Esophagus muscularis mucosa (tissue), 4 donors: ENCODE measurements at regions not wholly inside any gene's neighbourhood (a gene's known extent, or its start where the extent isn't known, plus 50 kb on each side); places are given as distances from the start of the nearest gene placed in this dataset.

ENCODE experiments used
- DNase-seq: peaks from one replicate; pipeline ENCODE4 v3.0.0-alpha.2; 2017; ENCODE audit errors: extremely low spot score
- H3K27ac ChIP-seq, 4 donors: fragments of 200-600 bp; sonication (generic); replicated peaks in 1 of 4; 1 replicate in 3 of 4; 2 replicates in 1 of 4; pipeline ENCODE4 v1.5.1; 2016 to 2019; ENCODE audit warnings: mild to moderate bottlenecking in 1 of 4
- H3K27me3 ChIP-seq, 4 donors: fragments of 200-600 bp; sonication (generic); one replicate each; pipeline versions ENCODE4 v1.5.1 to v1.6.0; 2016 to 2019
- H3K36me3 ChIP-seq, 4 donors: fragments of 200-600 bp; sonication (generic); one replicate each; pipeline ENCODE4 v1.5.1; 2016 to 2019
- H3K4me1 ChIP-seq, 4 donors: fragments of 200-600 bp; sonication (generic); one replicate each; pipeline ENCODE4 v1.5.1; 2016 to 2019
- H3K4me3 ChIP-seq, 4 donors: fragments of 200-600 bp; sonication (generic); 1 replicate in 2 of 4; 2 replicates in 2 of 4; pipeline ENCODE4 v1.5.1; 2016 to 2019; ENCODE audit warnings: mild to moderate bottlenecking in 4 of 4, moderate library complexity in 1 of 4
- H3K9me3 ChIP-seq, 4 donors: fragments of 200-600 bp; sonication (generic); 1 replicate in 3 of 4; 2 replicates in 1 of 4; pipeline ENCODE4 v1.5.1; 2016 to 2019
- EP300 ChIP-seq: sonication (generic); formaldehyde crosslinking; IDR thresholded peaks from one replicate; pipeline ENCODE4 v1.6.1; 2017; ENCODE audit warnings: antibody characterized with exemption
- POLR2A ChIP-seq: fragments of 450-650 bp; IDR thresholded peaks from one replicate; pipeline ENCODE4 v1.6.1; 2017; ENCODE audit warnings: antibody characterized with exemption, moderate library complexity, mild to moderate bottlenecking, low read depth
- POLR2AphosphoS5 ChIP-seq, 2 donors: sonication (generic); formaldehyde crosslinking; IDR thresholded peaks; one replicate each; pipeline ENCODE4 v1.6.1; 2017; ENCODE audit warnings: antibody characterized with exemption in 2 of 2
- WGBS: methylation state at CpG from one replicate; pipeline ENCODE4 v1.1.5; 2018; 5-methylcytosine and 5-hydroxymethylcytosine counted together
- intact Hi-C: fragments of 100-400 bp; cut with DNase I; formaldehyde crosslinking; loops from one replicate; pipeline ENCODE4 v1.15.1; 2023
- TF ChIP-seq, protein P1 (sequence below), 3 experiments: fragments of 200-600 bp in 2 of 3; fragments of 450-650 bp in 1 of 3; sonication (generic) in 2 of 3; IDR thresholded peaks; one replicate each; pipeline ENCODE4 v1.5.1; 2017 to 2019; ENCODE audit warnings: antibody characterized with exemption in 3 of 3, mild to moderate bottlenecking in 2 of 3, moderate library complexity in 1 of 3

DNA sequence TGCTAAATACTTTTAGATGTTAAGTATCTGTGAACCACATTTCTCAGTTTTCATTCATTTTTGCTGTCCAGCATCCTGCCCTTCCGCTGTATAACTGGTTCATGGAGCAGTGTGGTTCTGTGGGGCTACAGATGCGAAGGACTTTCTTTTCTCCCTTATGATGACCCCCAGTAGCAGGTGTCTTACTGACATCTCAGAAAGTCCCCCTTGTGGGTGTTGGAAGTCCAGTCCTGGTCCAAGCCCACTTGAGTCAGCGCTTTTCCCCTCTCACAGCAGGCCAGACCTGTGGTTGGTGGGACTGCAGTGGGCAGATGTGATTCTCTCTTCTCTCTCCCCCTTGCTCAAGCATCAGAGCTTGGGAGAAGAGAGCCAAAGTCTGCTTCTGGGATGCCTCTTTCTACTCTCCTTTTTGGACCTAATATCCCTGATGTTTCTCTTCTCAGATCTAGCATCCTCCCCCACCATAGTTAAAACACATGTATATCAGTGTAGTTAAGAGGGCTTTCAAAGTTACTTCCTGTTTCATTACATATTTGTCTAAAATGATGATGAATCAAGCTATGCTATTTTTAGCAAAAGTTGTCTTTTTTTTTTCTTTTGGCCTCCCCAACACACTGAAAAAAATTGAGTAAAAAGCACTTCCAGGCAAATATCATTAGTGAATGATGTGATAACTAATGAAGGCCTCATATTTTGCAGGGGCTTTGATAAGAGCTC lies 119.5 kb upstream of the ZNF618 start:
- H3K36me3 ChIP-seq, result no peaks in the 10 kb centered on the region
- intact Hi-C loops, result no loop called here
- H3K9me3 ChIP-seq, result peaks cover 0 to 14% (median 3%) of the 10 kb centered on the region in 4 donors
- H3K27me3 ChIP-seq, result peaks cover 0 to 19% (median 0%) of the 10 kb centered on the region in 4 donors
- no peak overlapping the region for H3K4me3 ChIP-seq
- H3K4me1 ChIP-seq, result no peaks in the 10 kb centered on the region
- 100% methylated on average over 3 of the region's 3 CpGs for WGBS
- no peak for TF ChIP-seq POLR2A
- no peak for TF ChIP-seq EP300
- TF ChIP-seq POLR2AphosphoS5 (IDR thresholded peaks at IDR 0.05), result no peak
- TF ChIP-seq, protein P1, sequence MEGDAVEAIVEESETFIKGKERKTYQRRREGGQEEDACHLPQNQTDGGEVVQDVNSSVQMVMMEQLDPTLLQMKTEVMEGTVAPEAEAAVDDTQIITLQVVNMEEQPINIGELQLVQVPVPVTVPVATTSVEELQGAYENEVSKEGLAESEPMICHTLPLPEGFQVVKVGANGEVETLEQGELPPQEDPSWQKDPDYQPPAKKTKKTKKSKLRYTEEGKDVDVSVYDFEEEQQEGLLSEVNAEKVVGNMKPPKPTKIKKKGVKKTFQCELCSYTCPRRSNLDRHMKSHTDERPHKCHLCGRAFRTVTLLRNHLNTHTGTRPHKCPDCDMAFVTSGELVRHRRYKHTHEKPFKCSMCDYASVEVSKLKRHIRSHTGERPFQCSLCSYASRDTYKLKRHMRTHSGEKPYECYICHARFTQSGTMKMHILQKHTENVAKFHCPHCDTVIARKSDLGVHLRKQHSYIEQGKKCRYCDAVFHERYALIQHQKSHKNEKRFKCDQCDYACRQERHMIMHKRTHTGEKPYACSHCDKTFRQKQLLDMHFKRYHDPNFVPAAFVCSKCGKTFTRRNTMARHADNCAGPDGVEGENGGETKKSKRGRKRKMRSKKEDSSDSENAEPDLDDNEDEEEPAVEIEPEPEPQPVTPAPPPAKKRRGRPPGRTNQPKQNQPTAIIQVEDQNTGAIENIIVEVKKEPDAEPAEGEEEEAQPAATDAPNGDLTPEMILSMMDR (IDR thresholded peaks at IDR 0.05), result no peak
- no peak overlapping the region for H3K27ac ChIP-seq
- peak; percentile 62 for DNase-seq

DNA sequence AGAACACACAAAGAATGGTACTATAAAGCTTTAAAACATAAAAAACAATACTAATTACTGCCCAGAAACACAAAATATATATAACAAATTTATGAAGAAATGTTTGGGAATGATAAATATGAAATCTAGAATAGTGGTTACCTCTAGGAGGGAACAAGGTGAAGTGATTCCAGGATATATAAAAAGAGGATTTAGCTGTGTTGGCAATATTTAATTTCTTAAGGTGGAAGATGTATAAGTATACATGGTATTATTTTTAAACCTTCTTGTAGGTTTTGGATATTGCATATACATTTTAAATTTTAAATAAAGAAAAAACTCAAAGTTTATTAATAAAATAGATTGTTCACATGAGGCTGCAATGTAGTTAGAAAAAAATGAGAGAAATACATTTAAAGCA lies 112.7 kb upstream of the ZNF618 start:
- peaks cover 0 to 15% (median 3%) of the 10 kb centered on the region in 4 donors for H3K9me3 ChIP-seq
- no peaks in the 10 kb centered on the region for H3K36me3 ChIP-seq
- no peaks in the 10 kb centered on the region for H3K27me3 ChIP-seq
- intact Hi-C loops, result no loop called here
- no peak for DNase-seq
- no peak overlapping the region for H3K4me3 ChIP-seq
- TF ChIP-seq POLR2A (no peak), EP300 (no peak), POLR2AphosphoS5 (IDR thresholded peaks at IDR 0.05) (no peak)
- TF ChIP-seq, protein P1 (IDR thresholded peaks at IDR 0.05), result no peak
- no peak overlapping the region for H3K27ac ChIP-seq
- H3K4me1 ChIP-seq, result no peaks in the 10 kb centered on the region

DNA sequence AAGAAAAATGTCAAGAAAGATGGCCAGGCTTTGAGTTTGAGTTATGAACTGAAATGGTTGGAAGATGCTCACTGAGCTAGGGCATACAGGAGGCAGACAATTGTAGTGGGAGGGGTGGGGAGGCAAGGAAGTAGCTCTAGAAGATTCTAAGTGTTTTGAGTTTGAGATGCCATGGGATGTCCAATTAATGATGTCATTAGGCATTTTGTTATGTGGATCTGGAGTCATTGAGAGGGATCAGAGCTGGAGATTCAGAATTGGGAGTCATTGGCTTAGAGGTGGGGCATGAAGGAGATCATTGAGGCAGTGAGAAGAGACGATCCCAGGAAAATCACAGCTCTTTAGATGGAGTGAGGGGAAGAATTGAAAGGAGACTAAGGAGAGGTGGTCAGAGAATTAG lies 111.5 kb upstream of the ZNF618 start:
- H3K27me3 ChIP-seq, result peaks cover 0 to 10% (median 0%) of the 10 kb centered on the region in 4 donors
- H3K4me3 ChIP-seq, result no peak overlapping the region
- H3K9me3 ChIP-seq, result peaks cover 0 to 10% (median 3%) of the 10 kb centered on the region in 4 donors
- H3K4me1 ChIP-seq, result no peaks in the 10 kb centered on the region
- intact Hi-C loops, result no loop called here
- no peak for TF ChIP-seq POLR2A
- no peak for TF ChIP-seq EP300
- TF ChIP-seq, protein P1 (IDR thresholded peaks at IDR 0.05), result no peak
- no peak for TF ChIP-seq POLR2AphosphoS5 (IDR thresholded peaks at IDR 0.05)
- H3K27ac ChIP-seq, result no peak overlapping the region
- 82% methylated on average over 1 of the region's 1 CpG for WGBS
- DNase-seq, result peak; percentile 57
- no peaks in the 10 kb centered on the region for H3K36me3 ChIP-seq

DNA sequence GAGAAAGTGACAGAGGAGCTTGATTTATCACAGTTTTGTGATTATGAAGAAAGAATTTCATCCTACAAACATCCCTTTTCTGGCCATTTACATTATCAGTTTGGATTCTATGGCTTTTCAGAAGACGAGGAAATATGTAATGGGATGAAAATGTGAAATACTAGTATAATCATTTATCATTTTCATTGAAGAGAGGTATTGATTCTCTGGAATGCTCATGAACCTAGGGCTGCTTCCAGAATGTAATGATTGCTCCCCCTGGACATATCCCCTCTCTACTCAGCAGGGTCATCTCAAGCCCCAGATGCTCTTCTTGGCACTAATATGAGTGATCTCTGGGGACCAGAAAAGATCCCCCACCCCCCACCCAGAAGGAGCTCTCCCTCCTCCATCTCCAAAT lies 106.7 kb upstream of the ZNF618 start:
- TF ChIP-seq EP300, result no peak
- TF ChIP-seq, protein P1 (IDR thresholded peaks at IDR 0.05), result no peak
- no peak for TF ChIP-seq POLR2AphosphoS5 (IDR thresholded peaks at IDR 0.05)
- no peak for TF ChIP-seq POLR2A
- no peaks in the 10 kb centered on the region for H3K9me3 ChIP-seq

More for the DNA sequence above, 106.7 kb upstream of the ZNF618 start:
- no peaks in the 10 kb centered on the region for H3K36me3 ChIP-seq
- H3K27me3 ChIP-seq, result peaks cover 0 to 15% (median 0%) of the 10 kb centered on the region in 4 donors
- WGBS, result 64% methylated on average over 1 of the region's 1 CpG
- no peak overlapping the region for H3K27ac ChIP-seq
- no peaks in the 10 kb centered on the region for H3K4me1 ChIP-seq
- intact Hi-C loops, result no loop called here
- no peak overlapping the region for H3K4me3 ChIP-seq
- peak; percentile 37 for DNase-seq
